Fibroblast of lung (primary cell): ENCODE measurements at regions not wholly inside any gene's neighbourhood (a gene's known extent, or its start where the extent isn't known, plus 50 kb on each side); places are given as distances from the start of the nearest gene placed in this dataset.

ENCODE experiments used
- EZH2 ChIP-seq: IDR thresholded peaks from 2 replicates; pipeline ENCODE4 v1.5.1; 2012; ENCODE audit warnings: low read length, control low read depth, mild to moderate bottlenecking; ENCODE audit errors: missing control alignments
- TF ChIP-seq, protein P1 (sequence below), 2 donors: IDR thresholded peaks in 1 of 2; conservative IDR thresholded peaks in 1 of 2; 1 replicate in 1 of 2; 2 replicates in 1 of 2; pipeline ENCODE4 v1.5.1; 2011 to 2012; ENCODE audit warnings: low read length in 2 of 2, control low read depth in 1 of 2, inconsistent platforms in 1 of 2, low read depth in 1 of 2, mild to moderate bottlenecking in 1 of 2

DNA sequence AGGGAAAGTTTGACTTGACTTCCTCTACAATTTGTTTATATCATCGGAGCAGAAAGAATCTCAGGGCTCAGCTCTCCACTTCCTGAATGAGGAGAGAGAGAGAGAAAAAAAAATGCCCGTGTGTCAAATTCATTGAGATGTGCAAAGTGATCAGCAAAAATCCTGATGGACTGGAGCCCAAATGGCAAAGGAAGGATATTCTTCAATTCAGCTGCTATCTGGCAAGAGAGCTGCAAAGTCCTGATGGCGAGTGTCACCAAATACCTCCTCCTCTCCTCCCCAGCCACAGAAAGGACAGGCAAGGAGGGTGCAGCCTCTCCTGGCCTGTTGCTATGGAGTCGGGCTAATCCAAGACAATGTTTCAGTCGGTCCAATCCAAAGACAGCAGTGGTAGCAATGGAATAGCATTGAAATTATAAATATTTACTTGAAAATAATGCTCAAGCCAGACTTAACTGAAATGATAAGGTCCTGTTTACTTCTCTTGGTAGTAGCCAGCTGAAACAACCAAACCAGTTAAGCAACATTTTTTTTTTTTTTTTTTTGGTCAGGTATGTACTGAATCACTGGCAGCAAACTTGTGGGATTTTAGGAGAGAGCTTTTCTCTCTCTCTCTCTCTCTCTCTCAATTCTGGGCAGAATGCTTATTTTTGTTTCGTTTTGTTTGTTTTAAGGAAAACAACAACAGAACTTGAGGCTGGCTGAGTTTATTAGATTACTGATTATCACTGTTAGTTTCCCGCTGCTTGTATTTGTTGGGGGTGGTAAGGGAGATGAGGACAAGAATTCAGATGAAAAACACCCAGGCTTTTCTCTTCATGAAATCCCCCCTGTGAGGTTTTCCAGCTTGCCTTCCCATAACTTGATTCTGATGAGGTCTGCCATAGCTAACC is 204.2 kb downstream of the BCAS1 start:
- no peak for TF ChIP-seq EZH2
- TF ChIP-seq, protein P1, sequence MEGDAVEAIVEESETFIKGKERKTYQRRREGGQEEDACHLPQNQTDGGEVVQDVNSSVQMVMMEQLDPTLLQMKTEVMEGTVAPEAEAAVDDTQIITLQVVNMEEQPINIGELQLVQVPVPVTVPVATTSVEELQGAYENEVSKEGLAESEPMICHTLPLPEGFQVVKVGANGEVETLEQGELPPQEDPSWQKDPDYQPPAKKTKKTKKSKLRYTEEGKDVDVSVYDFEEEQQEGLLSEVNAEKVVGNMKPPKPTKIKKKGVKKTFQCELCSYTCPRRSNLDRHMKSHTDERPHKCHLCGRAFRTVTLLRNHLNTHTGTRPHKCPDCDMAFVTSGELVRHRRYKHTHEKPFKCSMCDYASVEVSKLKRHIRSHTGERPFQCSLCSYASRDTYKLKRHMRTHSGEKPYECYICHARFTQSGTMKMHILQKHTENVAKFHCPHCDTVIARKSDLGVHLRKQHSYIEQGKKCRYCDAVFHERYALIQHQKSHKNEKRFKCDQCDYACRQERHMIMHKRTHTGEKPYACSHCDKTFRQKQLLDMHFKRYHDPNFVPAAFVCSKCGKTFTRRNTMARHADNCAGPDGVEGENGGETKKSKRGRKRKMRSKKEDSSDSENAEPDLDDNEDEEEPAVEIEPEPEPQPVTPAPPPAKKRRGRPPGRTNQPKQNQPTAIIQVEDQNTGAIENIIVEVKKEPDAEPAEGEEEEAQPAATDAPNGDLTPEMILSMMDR (conservative IDR thresholded peaks at IDR 0.05 in 1 of 2, IDR thresholded peaks at IDR 0.05 in 1 of 2; ENCODE audit: low read depth in 1 of 2, low read length in 2 of 2), result no peak
